ENCODE measurements at regions not wholly inside any gene's neighbourhood (a gene's known extent, or its start where the extent isn't known, plus 50 kb on each side); places are given as distances from the start of the nearest gene placed in this dataset.

DNA sequence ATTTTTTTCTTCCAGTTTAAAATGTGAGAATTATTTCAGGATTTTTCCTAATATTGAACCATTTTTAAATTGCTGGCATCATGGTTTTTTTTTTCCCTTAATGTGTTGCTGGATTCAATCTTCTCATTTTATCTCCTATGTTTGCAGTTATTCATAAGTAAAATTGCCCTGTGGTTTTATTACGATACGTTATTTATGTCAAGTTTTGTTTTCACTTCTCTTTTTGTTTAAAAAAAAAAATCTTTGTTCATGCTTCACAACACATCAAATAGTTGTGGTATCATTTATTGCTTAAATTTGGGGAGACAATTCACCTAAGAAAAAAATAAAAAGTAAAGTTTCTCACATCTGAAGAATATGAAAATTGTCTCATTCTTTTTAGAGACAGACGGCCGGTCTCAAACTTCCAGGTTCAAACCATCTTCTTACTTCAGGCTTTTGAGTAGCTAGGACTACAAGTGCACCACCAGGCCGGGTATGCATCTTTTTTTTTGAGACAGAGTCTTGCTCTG lies 239.3 kb upstream of the ID4 start:
- TF ChIP-seq ELF4 (IDR thresholded peaks at IDR 0.05) (no peak), SUZ12 (IDR thresholded peaks at IDR 0.05) (no peak), TARDBP (IDR thresholded peaks at IDR 0.05) (no peak), FOXK2 (IDR thresholded peaks at IDR 0.05) (no peak), SP1 (IDR thresholded peaks at IDR 0.05) (no peak), BHLHE40 (IDR thresholded peaks at IDR 0.05; ENCODE audit: borderline replicate concordance) (no peak), ARNT (IDR thresholded peaks at IDR 0.05) (no peak)

All from HEK293T (cell line).